ENCODE measurements at regions not wholly inside any gene's neighbourhood (a gene's known extent, or its start where the extent isn't known, plus 50 kb on each side); places are given as distances from the start of the nearest gene placed in this dataset.

DNA sequence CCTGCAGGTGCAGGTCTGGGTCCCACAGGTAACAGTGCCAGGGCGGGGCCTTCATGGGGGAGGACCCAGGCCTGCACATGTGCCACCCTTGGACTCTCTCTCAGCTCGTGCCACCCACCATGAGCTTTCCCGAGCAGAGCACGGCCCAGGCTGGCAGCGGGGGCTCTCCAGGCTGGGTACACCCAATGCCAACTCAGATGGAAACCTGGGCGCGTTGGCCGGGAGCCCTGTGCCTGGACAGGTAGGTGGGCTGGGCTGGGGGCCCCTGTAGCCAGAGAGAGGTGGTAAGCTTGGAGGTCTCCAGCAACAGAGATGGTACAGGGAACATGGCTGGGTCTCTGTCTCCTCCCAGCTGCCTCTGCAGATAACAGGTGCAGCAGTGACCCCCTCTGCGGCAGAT is 69.9 kb upstream of the ADARB2 start:
- WGBS, 4 donors, result 72 to 85% (median 81%) methylated on average over 8 to 9 of the region's 9 CpGs
- intact Hi-C loops (cut with DNase I), result no loop called here
- no peaks in the 10 kb centered on the region for H3K27me3 ChIP-seq
- no peak for TF ChIP-seq CTCF (IDR thresholded peaks at IDR 0.05)
- no peak for TF ChIP-seq POLR2A (IDR thresholded peaks at IDR 0.05)
- no peaks in the 10 kb centered on the region for H3K36me3 ChIP-seq
- DNase-seq (no peak), ATAC-seq (no peak)
- no peaks in the 10 kb centered on the region for H3K9me3 ChIP-seq
- no peak overlapping the region for H3K4me3 ChIP-seq
- no peak overlapping the region for H3K27ac ChIP-seq
- no peaks in the 10 kb centered on the region for H3K4me1 ChIP-seq

GRCh38 chr10:1802413-1802812 is 65.1 kb upstream of the ADARB2 start:
- Histone ChIP-seq H3K9me3 (peaks cover 0 to 12% (median 2%) of the 10 kb centered on the region in 12 donors), H3K36me3 (no peaks in the 10 kb centered on the region), H3K27ac (no peak overlapping the region), H3K27me3 (no peaks in the 10 kb centered on the region), H3K4me3 (no peak overlapping the region), H3K4me1 (no peaks in the 10 kb centered on the region)
- ATAC-seq (no peak), DNase-seq (no peak)
- 80 to 91% (median 89%) methylated on average over 2 of the region's 2 CpGs for WGBS, 4 donors
- intact Hi-C loops (cut with DNase I), result no loop called here
- TF ChIP-seq POLR2A (IDR thresholded peaks at IDR 0.05), result no peak
- TF ChIP-seq CTCF (IDR thresholded peaks at IDR 0.05), result no peak

DNA sequence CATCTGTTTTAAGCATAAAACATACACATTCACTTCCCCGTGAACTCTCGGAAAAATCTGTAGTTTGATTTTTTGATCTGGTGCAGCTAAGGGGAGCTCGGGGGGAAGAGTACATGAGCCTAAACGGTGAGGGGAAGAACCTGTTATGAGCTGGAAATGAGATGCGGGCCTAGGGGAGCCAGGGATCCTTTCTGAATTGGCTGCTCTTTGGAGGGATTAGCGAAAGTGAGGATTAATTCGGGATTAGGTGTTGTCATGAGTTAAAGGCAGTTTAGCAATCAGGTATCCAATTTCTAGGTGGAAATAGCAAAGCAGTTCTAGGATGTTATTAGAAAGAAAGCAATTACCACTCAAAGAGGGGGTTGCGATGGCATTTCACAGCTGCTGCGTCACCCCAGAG is 51.1 kb upstream of the ADARB2 start:
- WGBS, 4 donors, result 59 to 70% (median 65%) methylated on average over 9 of the region's 9 CpGs
- DNase-seq, result no peak
- no peak overlapping the region for H3K4me3 ChIP-seq
- ATAC-seq, result no peak
- no peaks in the 10 kb centered on the region for H3K4me1 ChIP-seq
- peaks cover 0 to 2% (median 0%) of the 10 kb centered on the region in 12 donors for H3K9me3 ChIP-seq
- no peak overlapping the region for H3K27ac ChIP-seq
- TF ChIP-seq CTCF (IDR thresholded peaks at IDR 0.05), result no peak
- peaks cover 0 to 5% (median 0%) of the 10 kb centered on the region in 9 donors for H3K27me3 ChIP-seq
- intact Hi-C loops (cut with DNase I), result no loop called here
- H3K36me3 ChIP-seq, result no peaks in the 10 kb centered on the region

Small RNAs in the stretch of these regions (microRNA-seq; reads per million reads assigned to microRNA genes)
- 0 reads per million in 4 donors for gene MIR6072
